HCT116 (cell line): ENCODE measurements at regions not wholly inside any gene's neighbourhood (a gene's known extent, or its start where the extent isn't known, plus 50 kb on each side); places are given as distances from the start of the nearest gene placed in this dataset.

Experiments
- CEBPB ChIP-seq: IDR thresholded peaks from 2 replicates; pipeline ENCODE4 v1.6.1; 2012; ENCODE audit warnings: low read depth
- CTCF ChIP-seq, 3 experiments: fragments of 200-600 bp in 1 of 3; sonication (generic) in 1 of 3; IDR thresholded peaks in 2 of 3; conservative IDR thresholded peaks in 1 of 3; 2 replicates each; pipeline ENCODE4 v1.5.1; 2012 to 2017; ENCODE audit warnings: low read depth in 2 of 3, low read length in 2 of 3, antibody characterized with exemption in 1 of 3, borderline replicate concordance in 1 of 3, control low read depth in 1 of 3, mild to moderate bottlenecking in 1 of 3, mixed read lengths in 1 of 3, mixed run types in 1 of 3, moderate library complexity in 1 of 3; ENCODE audit not compliant: insufficient read depth in 1 of 3
- EGR1 ChIP-seq: IDR thresholded peaks from 2 replicates; pipeline ENCODE4 v1.6.1; 2012; ENCODE audit warnings: low read depth
- ELF1 ChIP-seq: IDR thresholded peaks from 2 replicates; pipeline ENCODE4 v1.6.1; 2012; ENCODE audit warnings: low read depth, borderline replicate concordance
- EZH2 ChIP-seq: fragments of 200-600 bp; sonication (generic); IDR thresholded peaks from 2 replicates; pipeline ENCODE4 v1.6.1; 2017; ENCODE audit warnings: antibody characterized with exemption, mixed run types
- EZH2phosphoT487 ChIP-seq: fragments of 200-600 bp; IDR thresholded peaks from 2 replicates; pipeline ENCODE4 v1.6.1; 2018; ENCODE audit warnings: antibody characterized with exemption, borderline replicate concordance
- JUND ChIP-seq: IDR thresholded peaks from 2 replicates; pipeline ENCODE4 v1.6.1; 2012
- POLR2A ChIP-seq: IDR thresholded peaks from 2 replicates; pipeline ENCODE4 v1.7.0; 2011; ENCODE audit warnings: borderline replicate concordance; ENCODE audit not compliant: insufficient read depth, insufficient read length; ENCODE audit errors: extremely low read depth
- POLR2AphosphoS5 ChIP-seq: IDR thresholded peaks from 2 replicates; pipeline ENCODE4 v1.6.1; 2011; ENCODE audit warnings: mild to moderate bottlenecking, low read depth, low read length, moderate library complexity
- REST ChIP-seq: IDR thresholded peaks from 2 replicates; pipeline ENCODE4 v1.6.1; 2012; ENCODE audit warnings: low read depth
- YY1 ChIP-seq: IDR thresholded peaks from 2 replicates; pipeline ENCODE4 v1.6.1; 2011; ENCODE audit warnings: low read length, low read depth, moderate library complexity, mild to moderate bottlenecking; ENCODE audit not compliant: insufficient replicate concordance; ENCODE audit errors: extremely low read depth
- ZFX ChIP-seq: fragments of 450-650 bp; IDR thresholded peaks from 2 replicates; pipeline ENCODE4 v1.6.1; 2017
- ZNF274 ChIP-seq: fragments of 200-500 bp; sonication (Bioruptor generic); IDR thresholded peaks from 2 replicates; pipeline ENCODE4 v1.6.1; 2014; ENCODE audit warnings: mild to moderate bottlenecking, low read depth, low read length, inconsistent platforms

GRCh38 chr9:21681641-21682040 lies 120.8 kb upstream of the MTAP start:
- TF ChIP-seq POLR2A (no peak), POLR2AphosphoS5 (no peak; the same call in 1 of the 2 replicates), EGR1 (no peak), CTCF (IDR thresholded peaks at IDR 0.05 in 2 of 3, conservative IDR thresholded peaks at IDR 0.05 in 1 of 3; ENCODE audit: borderline replicate concordance in 1 of 3, insufficient read depth in 1 of 3, low read depth in 2 of 3, low read length in 2 of 3) (no peak), ZNF274 (no peak), EZH2phosphoT487 (no peak), EZH2 (no peak), REST (no peak), JUND (no peak), ELF1 (no peak), CEBPB (no peak), ZFX (no peak), YY1 (no peak)
